Spleen (tissue), 7 donors: ENCODE measurements at regions not wholly inside any gene's neighbourhood (a gene's known extent, or its start where the extent isn't known, plus 50 kb on each side); places are given as distances from the start of the nearest gene placed in this dataset.

Source experiments
- CTCF ChIP-seq, 11 experiments: fragments of 200-600 bp in 7 of 11; fragments of 450-650 bp in 4 of 11; sonication (generic) in 4 of 11; IDR thresholded peaks in 8 of 11; conservative IDR thresholded peaks in 3 of 11; 1 replicate in 7 of 11; 2 replicates in 4 of 11; pipeline versions ENCODE4 v1.4.0 to v1.8.0; 2016 to 2021; ENCODE audit warnings: antibody characterized with exemption in 11 of 11, inconsistent platforms in 4 of 11, mild to moderate bottlenecking in 1 of 11
- POLR2A ChIP-seq, 3 donors: fragments of 450-650 bp; IDR thresholded peaks; one replicate each; pipeline ENCODE4 v1.5.1; 2017; ENCODE audit warnings: antibody characterized with exemption in 3 of 3, mild to moderate bottlenecking in 1 of 3
- POLR2AphosphoS5 ChIP-seq, 3 donors: sonication (generic); formaldehyde crosslinking; IDR thresholded peaks; one replicate each; pipeline ENCODE4 v1.5.1; 2017; ENCODE audit warnings: antibody characterized with exemption in 3 of 3
- donor health status: DM: no; HTN: no; CAD: no; lungs with moderate emphysema.
- donor health status: DM: no; HTN: no; CAD: no.
- donor health status: DM: no; HTN: no; CAD: no.

GRCh38 chr13:104473936-104474335 is 1407.7 kb upstream of the SLC10A2 start:
- TF ChIP-seq CTCF (IDR thresholded peaks at IDR 0.05 in 8 of 11, conservative IDR thresholded peaks at IDR 0.05 in 3 of 11) (no peak), POLR2A (IDR thresholded peaks at IDR 0.05) (no peak), POLR2AphosphoS5 (IDR thresholded peaks at IDR 0.05) (no peak)
